ENCODE measurements at regions not wholly inside any gene's neighbourhood (a gene's known extent, or its start where the extent isn't known, plus 50 kb on each side); places are given as distances from the start of the nearest gene placed in this dataset.

DNA sequence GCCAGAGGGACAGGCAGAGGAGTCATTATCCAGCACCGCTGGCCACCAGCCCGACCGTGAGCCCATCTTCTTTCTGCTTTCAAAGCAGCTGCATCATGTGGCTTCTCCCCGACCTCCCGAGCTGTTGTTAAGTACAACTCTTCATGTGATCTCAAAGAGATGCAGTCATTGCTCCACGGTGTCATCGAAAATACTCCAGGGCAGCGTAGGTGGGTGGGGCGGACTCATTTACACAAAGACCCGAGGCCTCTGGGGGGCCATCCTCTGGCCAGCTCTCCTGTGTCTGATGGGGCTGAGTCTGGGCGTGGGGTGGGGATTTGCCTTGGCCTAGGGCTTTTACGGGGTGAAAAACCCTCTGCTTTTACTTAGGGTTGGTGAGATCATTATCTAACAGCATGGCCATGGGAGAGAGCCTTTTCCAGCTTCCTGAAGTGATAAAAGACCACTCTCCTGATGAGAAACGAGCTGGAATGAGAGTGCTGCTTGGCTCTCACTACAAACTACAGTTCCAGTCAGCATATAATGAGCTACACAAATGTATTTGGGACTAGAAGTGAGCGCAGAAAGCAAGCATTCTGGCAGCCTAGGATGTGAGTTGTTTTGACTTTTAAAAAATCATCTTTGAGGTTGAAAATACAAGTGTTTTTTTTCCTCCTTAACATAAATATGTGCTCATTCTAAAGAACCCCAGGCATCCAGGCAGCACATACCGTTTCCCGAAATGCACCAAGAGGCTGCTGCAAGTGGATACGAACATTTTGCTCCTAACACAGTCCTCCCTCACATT, 165.0 kb downstream of the RHOU start:
- Histone ChIP-seq H3K79me2 (replicated peaks; ENCODE audit: insufficient read depth, low read length) (no peaks in the 10 kb centered on the region), H3K9me2 (ENCODE audit: insufficient read depth, low read length) (no peaks in the 10 kb centered on the region), H4K20me1 (ENCODE audit: insufficient read depth) (no peaks in the 10 kb centered on the region), H3K9ac (ENCODE audit: low read length) (no peak overlapping the region), H3F3A (ENCODE audit: insufficient read depth, low read length, poor library complexity, severe bottlenecking) (no peaks in the 10 kb centered on the region), H3K4me2 (ENCODE audit: low read length) (no peak overlapping the region), H3K27ac (ENCODE audit: low read length) (no peak overlapping the region), H3K27me3 (ENCODE audit: insufficient read depth, low read depth, low read length) (no peaks in the 10 kb centered on the region), H3K4me3 (ENCODE audit: low read length) (no peak overlapping the region), H3K9me3 (ENCODE audit: low read length) (no peaks in the 10 kb centered on the region), H2AFZ (ENCODE audit: low read depth, low read length) (no peak overlapping the region), H3K36me3 (ENCODE audit: insufficient read depth, low read length) (no peaks in the 10 kb centered on the region)
- TF ChIP-seq, protein P1, sequence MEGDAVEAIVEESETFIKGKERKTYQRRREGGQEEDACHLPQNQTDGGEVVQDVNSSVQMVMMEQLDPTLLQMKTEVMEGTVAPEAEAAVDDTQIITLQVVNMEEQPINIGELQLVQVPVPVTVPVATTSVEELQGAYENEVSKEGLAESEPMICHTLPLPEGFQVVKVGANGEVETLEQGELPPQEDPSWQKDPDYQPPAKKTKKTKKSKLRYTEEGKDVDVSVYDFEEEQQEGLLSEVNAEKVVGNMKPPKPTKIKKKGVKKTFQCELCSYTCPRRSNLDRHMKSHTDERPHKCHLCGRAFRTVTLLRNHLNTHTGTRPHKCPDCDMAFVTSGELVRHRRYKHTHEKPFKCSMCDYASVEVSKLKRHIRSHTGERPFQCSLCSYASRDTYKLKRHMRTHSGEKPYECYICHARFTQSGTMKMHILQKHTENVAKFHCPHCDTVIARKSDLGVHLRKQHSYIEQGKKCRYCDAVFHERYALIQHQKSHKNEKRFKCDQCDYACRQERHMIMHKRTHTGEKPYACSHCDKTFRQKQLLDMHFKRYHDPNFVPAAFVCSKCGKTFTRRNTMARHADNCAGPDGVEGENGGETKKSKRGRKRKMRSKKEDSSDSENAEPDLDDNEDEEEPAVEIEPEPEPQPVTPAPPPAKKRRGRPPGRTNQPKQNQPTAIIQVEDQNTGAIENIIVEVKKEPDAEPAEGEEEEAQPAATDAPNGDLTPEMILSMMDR (IDR thresholded peaks at IDR 0.05; ENCODE audit: poor library complexity, severe bottlenecking), result no peak
- TF ChIP-seq, protein P2, sequence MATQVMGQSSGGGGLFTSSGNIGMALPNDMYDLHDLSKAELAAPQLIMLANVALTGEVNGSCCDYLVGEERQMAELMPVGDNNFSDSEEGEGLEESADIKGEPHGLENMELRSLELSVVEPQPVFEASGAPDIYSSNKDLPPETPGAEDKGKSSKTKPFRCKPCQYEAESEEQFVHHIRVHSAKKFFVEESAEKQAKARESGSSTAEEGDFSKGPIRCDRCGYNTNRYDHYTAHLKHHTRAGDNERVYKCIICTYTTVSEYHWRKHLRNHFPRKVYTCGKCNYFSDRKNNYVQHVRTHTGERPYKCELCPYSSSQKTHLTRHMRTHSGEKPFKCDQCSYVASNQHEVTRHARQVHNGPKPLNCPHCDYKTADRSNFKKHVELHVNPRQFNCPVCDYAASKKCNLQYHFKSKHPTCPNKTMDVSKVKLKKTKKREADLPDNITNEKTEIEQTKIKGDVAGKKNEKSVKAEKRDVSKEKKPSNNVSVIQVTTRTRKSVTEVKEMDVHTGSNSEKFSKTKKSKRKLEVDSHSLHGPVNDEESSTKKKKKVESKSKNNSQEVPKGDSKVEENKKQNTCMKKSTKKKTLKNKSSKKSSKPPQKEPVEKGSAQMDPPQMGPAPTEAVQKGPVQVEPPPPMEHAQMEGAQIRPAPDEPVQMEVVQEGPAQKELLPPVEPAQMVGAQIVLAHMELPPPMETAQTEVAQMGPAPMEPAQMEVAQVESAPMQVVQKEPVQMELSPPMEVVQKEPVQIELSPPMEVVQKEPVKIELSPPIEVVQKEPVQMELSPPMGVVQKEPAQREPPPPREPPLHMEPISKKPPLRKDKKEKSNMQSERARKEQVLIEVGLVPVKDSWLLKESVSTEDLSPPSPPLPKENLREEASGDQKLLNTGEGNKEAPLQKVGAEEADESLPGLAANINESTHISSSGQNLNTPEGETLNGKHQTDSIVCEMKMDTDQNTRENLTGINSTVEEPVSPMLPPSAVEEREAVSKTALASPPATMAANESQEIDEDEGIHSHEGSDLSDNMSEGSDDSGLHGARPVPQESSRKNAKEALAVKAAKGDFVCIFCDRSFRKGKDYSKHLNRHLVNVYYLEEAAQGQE (IDR thresholded peaks at IDR 0.05; ENCODE audit: borderline replicate concordance), result no peak
- no peak for TF ChIP-seq POLR2AphosphoS5 (IDR thresholded peaks at IDR 0.05)
- no peak for TF ChIP-seq MXI1 (conservative IDR thresholded peaks at IDR 0.05; ENCODE audit: poor library complexity, severe bottlenecking)
- TF ChIP-seq SMC3 (conservative IDR thresholded peaks at IDR 0.05; ENCODE audit: poor library complexity), result no peak
- no peak for TF ChIP-seq TAF1 (IDR thresholded peaks at IDR 0.05; ENCODE audit: low read depth)
- TF ChIP-seq EZH2 (IDR thresholded peaks at IDR 0.05; ENCODE audit: borderline replicate concordance, insufficient read depth, low read length, poor library complexity, severe bottlenecking), result no peak
- TF ChIP-seq EP300 (conservative IDR thresholded peaks at IDR 0.05; ENCODE audit: poor library complexity, severe bottlenecking), result no peak
- TF ChIP-seq RAD21 (conservative IDR thresholded peaks at IDR 0.05), result no peak

DNA sequence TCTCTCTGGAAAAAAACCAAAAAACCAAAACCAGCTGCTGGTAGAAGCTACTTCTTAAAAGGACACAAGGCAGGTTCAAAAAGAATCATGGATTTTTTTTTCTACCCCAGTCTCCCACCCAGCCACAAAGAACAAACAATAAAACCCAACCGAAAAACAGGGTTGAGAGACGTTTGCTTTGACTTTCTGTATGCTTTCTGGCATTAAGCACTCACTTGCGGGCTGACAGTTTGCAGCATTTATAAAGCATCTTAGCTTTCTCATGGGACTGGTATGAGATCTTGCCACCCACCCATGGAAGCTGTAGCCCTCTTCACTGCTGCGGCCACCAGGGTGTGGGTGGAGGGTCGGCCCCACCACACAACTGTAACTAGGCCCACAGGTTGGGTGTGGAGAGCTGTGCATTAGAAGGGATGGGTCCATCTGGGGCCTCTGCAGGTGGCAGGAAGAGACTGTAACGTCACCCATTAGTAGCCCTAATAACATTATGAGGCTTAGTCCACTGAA, 165.7 kb downstream of the RHOU start:
- H2AFZ ChIP-seq (ENCODE audit: low read depth, low read length), result no peak overlapping the region
- no peak overlapping the region for H3K9ac ChIP-seq (ENCODE audit: low read length)

More for the DNA sequence above, 165.7 kb downstream of the RHOU start:
- no peaks in the 10 kb centered on the region for H3F3A ChIP-seq (ENCODE audit: insufficient read depth, low read length, poor library complexity, severe bottlenecking)
- no peaks in the 10 kb centered on the region for H3K9me2 ChIP-seq (ENCODE audit: insufficient read depth, low read length)
- no peak overlapping the region for H3K27ac ChIP-seq (ENCODE audit: low read length)
- no peak overlapping the region for H3K4me2 ChIP-seq (ENCODE audit: low read length)
- H3K27me3 ChIP-seq (ENCODE audit: insufficient read depth, low read depth, low read length), result no peaks in the 10 kb centered on the region
- no peaks in the 10 kb centered on the region for H3K79me2 ChIP-seq (replicated peaks; ENCODE audit: insufficient read depth, low read length)
- no peaks in the 10 kb centered on the region for H4K20me1 ChIP-seq (ENCODE audit: insufficient read depth)
- H3K9me3 ChIP-seq (ENCODE audit: low read length), result no peaks in the 10 kb centered on the region
- H3K4me3 ChIP-seq (ENCODE audit: low read length), result no peak overlapping the region
- no peaks in the 10 kb centered on the region for H3K36me3 ChIP-seq (ENCODE audit: insufficient read depth, low read length)
- TF ChIP-seq, protein P2 (IDR thresholded peaks at IDR 0.05; ENCODE audit: borderline replicate concordance), result no peak
- TF ChIP-seq MXI1 (conservative IDR thresholded peaks at IDR 0.05; ENCODE audit: poor library complexity, severe bottlenecking) (no peak), EP300 (conservative IDR thresholded peaks at IDR 0.05; ENCODE audit: poor library complexity, severe bottlenecking) (no peak), EZH2 (IDR thresholded peaks at IDR 0.05; ENCODE audit: borderline replicate concordance, insufficient read depth, low read length, poor library complexity, severe bottlenecking) (no peak), RAD21 (conservative IDR thresholded peaks at IDR 0.05) (no peak), POLR2AphosphoS5 (IDR thresholded peaks at IDR 0.05) (no peak), TAF1 (IDR thresholded peaks at IDR 0.05; ENCODE audit: low read depth) (no peak), SMC3 (conservative IDR thresholded peaks at IDR 0.05; ENCODE audit: poor library complexity) (no peak)
- TF ChIP-seq, protein P1 (IDR thresholded peaks at IDR 0.05; ENCODE audit: poor library complexity, severe bottlenecking), result no peak
